ENCODE measurements at regions not wholly inside any gene's neighbourhood (a gene's known extent, or its start where the extent isn't known, plus 50 kb on each side); places are given as distances from the start of the nearest gene placed in this dataset.

DNA sequence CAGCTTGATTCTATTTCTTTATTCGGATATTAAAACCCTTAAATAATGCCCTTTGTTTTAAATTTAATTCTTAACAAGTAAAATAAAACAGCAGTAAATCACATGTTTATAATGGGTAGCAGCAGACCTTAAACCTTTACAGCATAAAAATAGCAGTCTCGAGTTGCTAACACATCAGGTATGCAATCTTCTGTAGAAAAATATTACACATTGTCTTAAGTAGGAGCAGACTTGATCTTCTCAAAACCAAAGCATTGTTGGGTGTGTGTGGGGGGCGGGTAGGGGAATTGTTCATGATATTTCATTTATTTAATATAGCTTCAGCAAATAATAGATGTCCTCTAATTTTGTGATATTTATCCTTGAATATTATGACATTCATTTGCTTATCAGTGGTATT is 331.4 kb downstream of the PCDH7 start:
- H3K4me3 Mint-ChIP-seq = no peak overlapping the region
- H3K4me1 Mint-ChIP-seq = no peaks in the 10 kb centered on the region

DNA sequence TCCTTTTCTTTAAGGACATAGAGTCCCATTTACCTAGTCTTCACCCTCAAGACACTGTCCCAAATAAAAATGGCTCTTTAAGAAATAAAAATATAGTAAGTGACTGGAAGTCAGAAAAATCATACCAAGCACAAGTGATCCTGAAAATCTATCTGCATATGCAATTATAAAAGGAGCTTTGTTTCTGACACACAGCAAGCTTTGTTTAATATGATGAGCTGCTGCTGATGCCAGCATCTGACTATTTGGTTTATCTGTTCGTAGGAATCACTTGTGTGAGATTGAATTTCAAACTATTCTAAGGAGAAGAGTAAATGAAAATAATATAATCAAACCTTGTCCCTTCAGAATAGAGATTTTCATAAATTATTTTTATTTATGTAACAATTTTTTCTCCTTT is 332.4 kb downstream of the PCDH7 start:
- peaks cover 3% of the 10 kb centered on the region for H3K9me3 Mint-ChIP-seq
- no peaks in the 10 kb centered on the region for H3K27me3 Mint-ChIP-seq
- DNase-seq = no peak
- no peak overlapping the region for H3K4me3 Mint-ChIP-seq
- H3K36me3 Mint-ChIP-seq = no peaks in the 10 kb centered on the region
- H3K27ac Mint-ChIP-seq = no peak overlapping the region
- H3K4me1 Mint-ChIP-seq = no peaks in the 10 kb centered on the region

More for the DNA sequence above, 331.4 kb downstream of the PCDH7 start:
- H3K27me3 Mint-ChIP-seq = no peaks in the 10 kb centered on the region
- no peak overlapping the region for H3K27ac Mint-ChIP-seq
- H3K36me3 Mint-ChIP-seq = no peaks in the 10 kb centered on the region
- peaks cover 3% of the 10 kb centered on the region for H3K9me3 Mint-ChIP-seq
- no peak for DNase-seq

DNA sequence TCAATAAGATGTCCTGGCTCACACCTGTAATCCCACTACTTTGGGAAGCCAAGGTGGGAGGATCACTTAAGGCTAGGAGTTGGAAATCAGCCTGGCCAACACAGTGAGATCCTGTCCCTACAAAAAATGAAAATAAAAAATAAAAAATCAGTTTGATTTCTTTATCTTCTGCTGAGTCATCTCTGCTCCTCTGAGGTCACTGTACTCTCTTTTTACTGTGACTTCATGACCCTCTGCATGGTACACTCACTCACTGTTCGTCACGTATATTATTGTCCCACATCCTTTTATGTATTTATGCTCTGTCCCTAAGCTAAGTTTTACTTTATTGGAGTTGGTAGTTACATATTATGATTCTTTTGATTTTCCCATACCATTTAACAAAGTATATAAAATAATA is 333.3 kb downstream of the PCDH7 start:
- no peak for DNase-seq
- no peaks in the 10 kb centered on the region for H3K4me1 Mint-ChIP-seq
- H3K27ac Mint-ChIP-seq = no peak overlapping the region
- H3K36me3 Mint-ChIP-seq = no peaks in the 10 kb centered on the region
- H3K9me3 Mint-ChIP-seq = peaks cover 3% of the 10 kb centered on the region
- no peak overlapping the region for H3K4me3 Mint-ChIP-seq
- H3K27me3 Mint-ChIP-seq = no peaks in the 10 kb centered on the region

DNA sequence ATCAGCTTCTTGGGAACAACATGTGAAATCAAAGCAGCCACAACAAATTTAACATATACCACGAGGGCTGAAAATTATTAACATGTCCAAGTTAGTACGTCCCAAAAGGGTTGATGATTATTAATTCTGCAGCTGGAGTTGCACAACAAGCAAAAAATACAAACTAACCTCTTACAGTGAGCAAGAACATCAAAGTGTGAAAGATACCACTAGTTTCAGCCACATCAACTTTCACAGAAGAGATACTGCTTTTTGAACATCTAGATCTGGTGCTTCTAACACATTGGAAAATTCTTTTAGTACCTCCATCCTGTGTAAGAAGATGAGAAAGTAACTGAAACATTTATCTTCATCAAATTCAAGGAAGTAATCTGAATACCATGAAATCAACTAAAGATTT is 334.1 kb downstream of the PCDH7 start:
- no peaks in the 10 kb centered on the region for H3K36me3 Mint-ChIP-seq
- DNase-seq = no peak
- H3K27me3 Mint-ChIP-seq = no peaks in the 10 kb centered on the region
- H3K4me1 Mint-ChIP-seq = no peaks in the 10 kb centered on the region
- H3K27ac Mint-ChIP-seq = no peak overlapping the region
- peaks cover 3% of the 10 kb centered on the region for H3K9me3 Mint-ChIP-seq
- H3K4me3 Mint-ChIP-seq = no peak overlapping the region

DNA sequence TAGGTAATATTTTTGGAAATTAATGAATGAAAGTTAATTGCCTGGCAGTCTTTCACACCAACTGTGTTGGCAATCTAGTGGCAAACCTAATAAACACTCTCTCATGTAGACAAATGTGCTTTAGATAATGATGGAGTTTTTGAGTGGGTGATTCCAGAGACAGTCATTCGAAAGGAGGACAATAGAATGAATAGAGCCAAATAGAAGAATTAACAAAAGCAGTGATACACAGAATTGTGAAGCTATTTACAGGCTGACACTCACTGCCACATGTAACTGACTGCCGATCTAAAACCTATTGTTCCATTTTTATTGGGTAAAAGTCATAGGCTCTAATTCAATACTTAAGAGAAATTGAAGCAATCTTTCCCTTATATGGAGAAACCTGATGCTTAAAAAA is 338.5 kb downstream of the PCDH7 start:
- peaks cover 2% of the 10 kb centered on the region for H3K9me3 Mint-ChIP-seq
- H3K27me3 Mint-ChIP-seq = no peaks in the 10 kb centered on the region
- no peak for DNase-seq
- no peaks in the 10 kb centered on the region for H3K4me1 Mint-ChIP-seq
- no peak overlapping the region for H3K4me3 Mint-ChIP-seq
- no peak overlapping the region for H3K27ac Mint-ChIP-seq
- no peaks in the 10 kb centered on the region for H3K36me3 Mint-ChIP-seq

DNA sequence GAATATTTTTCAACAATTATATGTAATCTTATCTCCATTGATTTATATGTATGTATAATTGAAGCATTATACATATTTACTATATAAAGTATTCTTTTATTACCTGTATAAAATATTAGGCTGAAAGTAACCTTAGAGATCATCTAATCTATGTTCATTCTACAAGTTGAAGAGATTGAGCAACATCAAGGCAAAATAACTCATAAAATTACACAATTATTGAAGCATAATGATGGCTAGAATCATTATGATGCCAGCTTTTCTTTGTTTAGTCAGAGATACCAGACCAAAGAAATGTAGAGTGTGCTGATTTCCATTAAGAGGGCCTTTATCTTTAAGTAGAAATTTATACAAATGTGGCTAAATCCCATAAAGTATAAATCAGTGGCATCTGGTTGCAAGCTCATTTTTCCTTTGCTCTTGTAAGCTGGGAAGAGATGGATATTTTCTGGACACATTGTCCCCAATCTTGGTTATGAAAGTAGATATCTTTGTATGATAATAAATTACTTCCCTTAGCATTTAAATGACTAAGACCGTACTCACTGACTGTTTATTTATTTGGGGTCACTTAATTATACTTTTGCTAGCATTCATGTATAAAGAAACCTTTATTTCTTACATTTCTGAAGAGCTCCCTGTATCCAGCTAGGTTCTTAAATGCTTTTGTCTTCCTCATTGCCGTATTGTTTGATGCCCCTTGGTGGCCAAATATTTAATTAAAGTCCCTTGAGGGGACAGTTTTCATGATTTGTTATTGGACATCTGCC is 339.8 kb downstream of the PCDH7 start:
- no peaks in the 10 kb centered on the region for H3K27me3 Mint-ChIP-seq
- peaks cover 2% of the 10 kb centered on the region for H3K9me3 Mint-ChIP-seq
- no peaks in the 10 kb centered on the region for H3K36me3 Mint-ChIP-seq
- no peaks in the 10 kb centered on the region for H3K4me1 Mint-ChIP-seq
- H3K27ac Mint-ChIP-seq = no peak overlapping the region
- DNase-seq = no peak
- H3K4me3 Mint-ChIP-seq = no peak overlapping the region

DNA sequence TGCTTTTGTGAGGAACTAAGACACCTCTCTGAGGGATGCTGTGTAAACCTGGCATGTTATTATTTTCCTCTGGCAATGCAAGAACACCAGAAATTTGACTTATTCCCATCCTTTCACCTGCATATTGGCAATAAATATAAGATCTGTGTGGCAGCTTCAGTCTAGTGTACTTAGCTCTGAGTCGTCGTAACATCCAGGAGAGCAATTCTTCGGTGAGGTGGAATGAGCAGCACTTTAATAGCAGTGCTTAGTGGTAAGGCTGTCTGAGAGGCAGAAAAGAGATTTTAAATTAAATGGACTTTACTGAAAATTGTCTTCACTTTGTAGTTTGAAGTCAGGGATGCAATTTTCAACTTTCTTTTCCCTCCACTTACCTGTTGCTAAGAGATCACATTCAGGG is 344.9 kb downstream of the PCDH7 start:
- no peak for DNase-seq
- Mint-ChIP-seq H3K9me3 (peaks cover 2% of the 10 kb centered on the region), H3K4me3 (no peak overlapping the region), H3K27me3 (no peaks in the 10 kb centered on the region), H3K4me1 (no peaks in the 10 kb centered on the region), H3K36me3 (no peaks in the 10 kb centered on the region), H3K27ac (no peak overlapping the region)

DNA sequence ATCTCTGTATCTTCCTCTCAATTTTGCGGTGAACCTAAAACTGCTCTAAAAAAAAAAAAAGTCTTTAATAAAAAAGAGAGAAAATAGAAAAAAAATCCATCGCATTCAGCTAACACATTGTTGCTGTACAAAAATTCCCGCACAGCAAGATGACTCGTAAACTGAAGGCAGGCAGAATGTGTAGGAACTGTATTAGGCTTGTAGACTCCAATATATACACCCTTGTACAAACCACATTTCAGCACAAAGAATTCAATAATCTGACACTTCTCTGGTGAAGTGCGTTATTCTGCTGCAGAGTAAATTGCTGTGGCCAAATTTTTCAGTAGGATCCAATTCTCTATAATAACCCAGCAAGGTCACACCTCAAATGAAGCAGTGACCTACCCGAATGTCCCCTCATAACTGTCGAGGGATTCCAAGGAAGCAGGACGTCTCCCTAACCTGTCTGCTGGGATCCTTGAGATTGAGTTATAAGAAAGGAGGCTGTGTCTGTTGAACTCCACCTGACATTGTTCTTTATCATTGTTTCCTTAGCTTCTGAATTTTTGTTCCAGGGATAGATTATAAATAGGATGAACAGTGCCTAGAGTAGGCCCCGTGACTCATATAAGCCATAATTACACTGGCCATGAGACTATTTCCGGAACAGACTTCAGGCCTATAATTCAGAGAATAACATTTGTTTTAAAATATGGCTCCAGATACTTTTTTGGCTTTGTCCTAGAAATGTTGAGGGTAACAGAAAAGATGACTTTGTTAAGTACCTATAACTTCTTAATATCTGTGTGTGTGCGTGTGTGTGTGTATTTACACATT is 348.3 kb downstream of the PCDH7 start:
- Mint-ChIP-seq H3K27ac (no peak overlapping the region), H3K27me3 (no peaks in the 10 kb centered on the region), H3K9me3 (peaks cover 2% of the 10 kb centered on the region)

DNA sequence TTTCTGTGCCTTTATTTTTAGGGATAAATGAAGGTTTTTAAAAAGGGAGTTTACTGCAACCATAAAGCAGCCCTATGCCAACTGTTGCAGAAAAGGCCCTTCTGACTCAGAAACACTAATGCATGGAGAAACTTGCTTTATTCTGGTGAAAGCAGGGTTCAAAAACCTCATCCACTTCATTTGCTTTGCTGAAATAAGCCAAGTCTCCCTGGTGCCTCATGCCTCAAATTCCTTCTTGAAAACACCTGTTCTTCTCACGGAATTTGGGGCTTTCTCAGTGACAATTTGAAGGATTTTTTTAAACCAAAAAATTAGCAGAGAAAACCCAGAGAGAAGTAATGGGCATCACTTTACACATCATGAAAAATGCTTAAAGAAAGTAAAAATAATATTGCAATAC is 349.0 kb downstream of the PCDH7 start:
- no peak for DNase-seq
- no peaks in the 10 kb centered on the region for H3K4me1 Mint-ChIP-seq
- H3K27me3 Mint-ChIP-seq = no peaks in the 10 kb centered on the region
- no peaks in the 10 kb centered on the region for H3K36me3 Mint-ChIP-seq
- H3K27ac Mint-ChIP-seq = no peak overlapping the region
- no peak overlapping the region for H3K4me3 Mint-ChIP-seq
- peaks cover 2% of the 10 kb centered on the region for H3K9me3 Mint-ChIP-seq

More for the DNA sequence above, 348.3 kb downstream of the PCDH7 start:
- Mint-ChIP-seq H3K4me3 (no peak overlapping the region), H3K36me3 (no peaks in the 10 kb centered on the region), H3K4me1 (no peaks in the 10 kb centered on the region)
- no peak for DNase-seq

DNA sequence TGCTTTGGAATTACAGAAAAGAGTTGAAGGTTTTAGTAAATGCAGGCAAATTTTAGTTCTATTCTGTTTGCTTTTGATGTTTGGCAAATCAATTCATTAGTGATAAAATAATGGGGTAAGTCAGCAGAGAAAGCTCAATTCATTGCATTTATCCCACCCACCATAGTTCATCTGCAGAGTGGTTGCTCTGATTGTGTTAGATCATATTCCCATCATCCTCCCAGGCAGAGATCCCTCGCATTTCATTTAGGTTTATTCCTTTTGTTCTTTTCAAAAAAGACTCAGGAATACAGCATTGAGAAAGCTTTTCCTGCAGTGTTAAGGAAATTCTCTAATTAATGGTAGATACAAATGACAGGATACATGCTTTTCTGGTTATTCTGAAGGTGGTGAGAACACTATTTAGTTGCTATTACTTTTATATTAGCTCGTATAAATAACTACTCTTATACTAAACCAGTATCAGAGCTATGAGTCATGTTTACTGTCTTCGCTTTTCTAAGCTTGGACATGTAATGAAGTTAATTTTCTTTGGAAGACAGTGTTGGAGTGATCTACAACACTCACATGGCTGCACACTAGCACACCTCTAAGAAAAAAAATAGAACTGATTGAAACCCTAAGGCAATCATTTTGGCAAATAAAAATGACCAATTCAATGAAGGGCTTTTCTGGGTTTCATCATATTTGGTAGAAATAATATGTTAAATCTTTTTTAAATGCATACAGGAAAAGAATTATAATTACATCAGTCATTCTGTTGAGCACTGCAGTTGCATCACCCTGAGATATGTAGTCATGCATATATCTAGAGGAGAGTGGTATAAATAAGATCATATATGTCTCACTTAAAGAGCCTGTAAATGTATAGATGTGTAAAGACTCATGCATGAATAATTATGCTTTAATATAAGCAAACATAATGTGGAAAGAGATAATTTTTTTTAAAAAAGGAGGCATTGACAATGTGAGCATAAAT is 351.6 kb downstream of the PCDH7 start:
- Mint-ChIP-seq H3K27me3 (no peaks in the 10 kb centered on the region), H3K36me3 (no peaks in the 10 kb centered on the region), H3K4me3 (no peak overlapping the region), H3K9me3 (peaks cover 2% of the 10 kb centered on the region), H3K27ac (no peak overlapping the region), H3K4me1 (no peaks in the 10 kb centered on the region)
- DNase-seq = no peak

DNA sequence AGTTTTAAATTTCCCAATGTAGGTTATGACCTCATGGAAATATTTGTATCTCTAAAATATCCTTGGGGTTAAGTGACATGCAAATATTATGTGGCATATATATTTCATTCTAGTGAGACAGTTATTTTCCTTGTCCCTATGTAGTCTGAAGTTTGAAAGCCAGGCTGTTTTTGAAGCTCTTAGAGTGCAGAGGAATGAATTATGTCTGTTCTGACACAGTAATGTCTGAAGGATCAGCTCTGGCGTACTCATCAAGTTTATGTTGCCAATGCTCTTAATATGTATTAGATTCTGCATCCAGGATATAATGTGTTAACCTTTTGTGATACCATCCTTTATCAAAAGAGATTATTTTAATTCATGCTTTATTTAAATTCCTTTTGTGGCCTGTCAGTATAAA is 355.8 kb downstream of the PCDH7 start:
- H3K36me3 Mint-ChIP-seq = no peaks in the 10 kb centered on the region
- H3K4me3 Mint-ChIP-seq = no peak overlapping the region
- H3K27ac Mint-ChIP-seq = no peak overlapping the region
- DNase-seq = no peak
- peaks cover 3% of the 10 kb centered on the region for H3K9me3 Mint-ChIP-seq
- no peaks in the 10 kb centered on the region for H3K4me1 Mint-ChIP-seq
- no peaks in the 10 kb centered on the region for H3K27me3 Mint-ChIP-seq

DNA sequence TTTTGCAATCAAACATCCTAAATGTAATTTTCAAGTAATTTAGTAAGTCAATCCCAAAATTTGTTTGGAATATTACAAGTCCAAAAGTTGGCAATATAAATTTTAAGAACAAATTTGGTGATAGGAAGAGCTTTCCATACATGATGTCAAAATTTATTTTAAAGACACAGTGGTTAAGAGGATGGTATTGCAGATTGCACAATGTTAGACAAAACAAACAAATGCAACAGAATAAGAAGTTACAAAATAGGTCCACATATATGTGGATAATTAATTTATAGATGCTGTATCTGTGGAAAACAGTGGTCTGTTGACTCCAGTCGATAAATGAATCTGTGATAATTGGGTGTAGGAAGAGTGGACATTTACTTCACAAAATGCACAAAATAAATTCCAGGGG is 358.5 kb downstream of the PCDH7 start:
- Mint-ChIP-seq H3K27me3 (no peaks in the 10 kb centered on the region), H3K27ac (no peak overlapping the region), H3K36me3 (no peaks in the 10 kb centered on the region), H3K4me1 (no peaks in the 10 kb centered on the region), H3K9me3 (peaks cover 3% of the 10 kb centered on the region), H3K4me3 (no peak overlapping the region)
- DNase-seq = no peak

DNA sequence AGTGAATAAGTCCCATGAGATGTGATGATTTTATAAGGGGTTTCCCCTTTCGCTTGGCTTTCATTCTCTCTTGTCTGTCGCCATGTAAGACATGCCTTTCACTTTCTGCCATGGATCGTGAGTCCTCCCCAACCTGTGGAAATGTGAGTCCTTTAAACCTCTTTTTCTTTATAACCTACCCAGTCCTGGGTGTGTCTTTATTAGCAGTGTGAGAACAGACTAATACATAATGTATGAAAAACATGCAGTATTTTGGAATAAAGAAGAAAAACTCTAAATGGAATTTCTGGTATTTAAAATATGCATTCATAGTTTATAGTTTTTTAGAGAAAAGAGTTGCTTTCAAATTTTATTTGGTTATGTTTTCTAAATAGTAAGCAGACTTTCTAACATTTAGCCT is 360.7 kb downstream of the PCDH7 start:
- no peak for DNase-seq
- Mint-ChIP-seq H3K4me1 (no peaks in the 10 kb centered on the region), H3K36me3 (no peaks in the 10 kb centered on the region), H3K9me3 (peaks cover 6% of the 10 kb centered on the region), H3K27me3 (no peaks in the 10 kb centered on the region), H3K4me3 (no peak overlapping the region), H3K27ac (no peak overlapping the region)

DNA sequence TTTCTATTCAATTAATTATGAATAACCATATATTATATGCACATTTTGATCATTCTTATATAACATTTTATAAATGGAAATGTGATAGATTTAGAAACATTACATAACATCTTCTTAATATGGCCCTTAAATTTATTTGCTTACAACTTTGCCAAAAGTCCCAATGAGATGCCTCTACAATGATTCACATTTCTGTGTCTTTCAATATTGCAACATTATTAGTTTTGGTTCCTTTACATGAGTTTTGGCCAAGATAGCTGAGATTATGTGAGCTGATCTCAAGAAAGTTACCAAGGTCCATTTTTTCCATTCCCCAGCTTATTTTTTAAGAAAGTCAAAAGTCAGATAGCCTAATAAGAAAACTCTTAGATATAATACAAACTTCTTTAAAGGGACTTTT is 361.2 kb downstream of the PCDH7 start:
- H3K4me1 Mint-ChIP-seq = no peaks in the 10 kb centered on the region
- DNase-seq = no peak
- H3K27me3 Mint-ChIP-seq = no peaks in the 10 kb centered on the region
- peaks cover 6% of the 10 kb centered on the region for H3K9me3 Mint-ChIP-seq
- H3K4me3 Mint-ChIP-seq = no peak overlapping the region
- H3K27ac Mint-ChIP-seq = no peak overlapping the region
- H3K36me3 Mint-ChIP-seq = no peaks in the 10 kb centered on the region

DNA sequence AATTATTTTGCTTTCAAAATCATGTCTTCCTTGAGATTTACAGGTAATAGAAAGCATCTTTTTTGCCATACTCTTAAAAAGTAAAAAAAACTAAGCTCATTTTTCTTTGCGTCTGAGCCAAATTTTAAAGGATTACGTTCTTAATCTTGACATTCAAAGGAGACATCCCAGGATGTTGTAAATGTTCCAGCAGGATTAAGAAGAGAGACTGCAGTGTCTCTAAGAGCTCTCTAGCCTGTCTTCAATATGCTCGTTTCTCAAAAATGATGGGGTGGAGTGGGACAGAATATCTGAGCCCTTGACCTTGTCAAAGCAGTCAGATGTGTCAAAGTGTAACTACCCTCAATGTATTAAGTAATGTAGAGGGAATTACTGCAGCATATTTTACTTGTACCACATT is 363.3 kb downstream of the PCDH7 start:
- Mint-ChIP-seq H3K27ac (no peak overlapping the region), H3K27me3 (no peaks in the 10 kb centered on the region), H3K36me3 (no peaks in the 10 kb centered on the region), H3K9me3 (peaks cover 4% of the 10 kb centered on the region), H3K4me1 (no peaks in the 10 kb centered on the region), H3K4me3 (no peak overlapping the region)
- no peak for DNase-seq
